Activated T-cell treated with anti-CD3 and anti-CD28 coated beads, Interleukin-2, amount 50 U/mL, for 4 hours (primary cell): ENCODE measurements at regions not wholly inside any gene's neighbourhood (a gene's known extent, or its start where the extent isn't known, plus 50 kb on each side); places are given as distances from the start of the nearest gene placed in this dataset.
A peak's percentile ranks its signal among the peaks of the same experiment; 100 is the strongest.
"Not testable (repeated sequence)": the region's sequence is repeated elsewhere in the genome, so short reads cannot be mapped to it uniquely, and the experiment has no call there.

Experiments
- ATAC-seq, 2 donors: fragments of 200-7000 bp; cut with Tn5 transposase; one replicate each; pipeline ENCODE4 v1.10.0; 2021
- DNase-seq: peaks from one replicate; pipeline ENCODE4 v3.0.0-alpha.2; 2020
- H3K27me3 Mint-ChIP-seq: one replicate; pipeline ENCODE4 v1.8.0; 2021; ENCODE audit warnings: low read depth, mixed read lengths
- H3K36me3 Mint-ChIP-seq: one replicate; pipeline ENCODE4 v1.8.0; 2022; ENCODE audit warnings: mixed read lengths; ENCODE audit not compliant: insufficient read depth
- H3K4me1 Mint-ChIP-seq: one replicate; pipeline ENCODE4 v1.8.0; 2021; ENCODE audit warnings: low read depth, mixed read lengths
- H3K4me3 Mint-ChIP-seq: one replicate; pipeline ENCODE4 v1.8.0; 2021; ENCODE audit warnings: mild to moderate bottlenecking, moderate library complexity, mixed read lengths
- H3K9me3 Mint-ChIP-seq: one replicate; pipeline ENCODE4 v1.8.0; 2021; ENCODE audit warnings: mixed read lengths

DNA sequence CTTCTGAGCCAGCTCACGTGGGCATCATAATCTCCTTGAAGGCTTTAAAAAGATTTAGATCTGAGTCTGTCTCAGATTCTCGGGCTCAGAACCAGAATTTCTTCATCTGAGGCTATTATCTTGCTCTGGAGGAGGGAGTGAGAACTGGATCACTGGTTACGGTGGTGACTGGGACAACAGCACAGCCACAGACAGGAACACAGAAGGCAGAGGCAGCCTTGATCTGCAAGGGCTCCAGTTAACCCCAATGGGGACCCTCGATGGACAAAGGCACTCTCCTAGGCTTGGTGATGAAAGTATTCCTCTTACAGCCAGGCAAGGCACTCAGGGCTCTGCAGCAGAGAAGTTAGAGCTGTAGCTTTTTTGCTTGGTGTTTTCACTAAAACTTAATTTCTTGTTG, 87.7 kb upstream of the POTEM start:
- not testable (repeated sequence) for H3K4me3 Mint-ChIP-seq, ATAC-seq, DNase-seq, H3K4me1 Mint-ChIP-seq, H3K36me3 Mint-ChIP-seq, H3K27me3 Mint-ChIP-seq, H3K9me3 Mint-ChIP-seq

DNA sequence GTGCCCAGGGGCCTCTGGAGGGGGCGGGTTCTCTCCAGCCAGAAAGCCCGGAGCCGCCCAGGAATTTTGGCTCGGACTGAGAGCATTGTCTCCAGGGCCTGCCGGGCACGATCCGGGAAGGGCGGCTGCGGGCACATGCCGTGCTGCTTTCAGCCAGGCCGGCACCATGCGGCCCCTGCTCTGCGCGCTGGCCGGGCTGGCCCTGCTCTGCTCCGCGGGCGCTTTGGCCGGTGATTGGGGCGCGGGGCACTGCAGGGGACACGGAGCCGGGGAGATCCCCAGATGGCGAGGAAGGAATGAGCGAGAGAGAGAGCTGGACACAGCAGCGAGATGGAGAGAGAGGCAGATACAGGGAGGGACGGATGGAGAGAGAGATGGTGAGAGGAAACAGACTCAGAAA, 86.7 kb upstream of the POTEM start:
- not testable (repeated sequence) for H3K27me3 Mint-ChIP-seq, H3K4me1 Mint-ChIP-seq, ATAC-seq, H3K4me3 Mint-ChIP-seq, H3K36me3 Mint-ChIP-seq, H3K9me3 Mint-ChIP-seq, DNase-seq

DNA sequence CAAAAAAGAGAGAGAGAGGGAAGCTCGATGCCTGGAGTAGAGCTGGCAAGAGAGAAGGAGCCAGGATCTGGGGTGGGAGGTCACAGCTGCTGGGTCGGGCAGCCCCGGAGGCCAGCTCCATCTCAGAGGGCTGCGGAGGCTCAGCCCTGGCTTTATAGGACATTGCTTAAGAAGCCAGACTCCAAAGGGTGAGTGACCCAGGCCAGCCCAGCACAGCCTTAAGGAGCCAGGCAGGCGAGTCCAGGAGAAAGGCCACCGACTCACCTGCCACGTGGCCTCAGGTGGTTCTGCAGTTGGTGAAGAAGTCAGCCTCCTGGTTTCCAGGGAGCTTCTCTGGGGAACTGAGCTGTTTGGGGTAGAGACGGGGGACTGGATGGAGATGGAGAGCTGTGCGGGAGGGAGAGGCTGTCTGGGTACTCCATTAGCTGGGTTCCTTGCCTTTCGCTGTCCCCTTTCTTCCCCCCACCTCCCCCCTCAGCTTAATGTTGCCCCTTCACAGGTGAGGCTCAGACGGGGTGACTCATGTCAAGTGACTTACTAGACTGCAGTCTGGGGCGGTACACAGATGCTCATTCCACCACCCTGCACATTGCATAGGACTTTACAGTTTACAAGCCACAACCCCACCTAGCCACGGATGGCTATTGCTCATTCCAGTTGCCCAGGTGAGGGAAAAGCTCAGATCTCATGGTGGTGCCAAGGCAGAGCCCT, 85.9 kb upstream of the POTEM start:
- not testable (repeated sequence) for H3K4me1 Mint-ChIP-seq, H3K9me3 Mint-ChIP-seq, H3K36me3 Mint-ChIP-seq, ATAC-seq, H3K27me3 Mint-ChIP-seq, H3K4me3 Mint-ChIP-seq, DNase-seq

DNA sequence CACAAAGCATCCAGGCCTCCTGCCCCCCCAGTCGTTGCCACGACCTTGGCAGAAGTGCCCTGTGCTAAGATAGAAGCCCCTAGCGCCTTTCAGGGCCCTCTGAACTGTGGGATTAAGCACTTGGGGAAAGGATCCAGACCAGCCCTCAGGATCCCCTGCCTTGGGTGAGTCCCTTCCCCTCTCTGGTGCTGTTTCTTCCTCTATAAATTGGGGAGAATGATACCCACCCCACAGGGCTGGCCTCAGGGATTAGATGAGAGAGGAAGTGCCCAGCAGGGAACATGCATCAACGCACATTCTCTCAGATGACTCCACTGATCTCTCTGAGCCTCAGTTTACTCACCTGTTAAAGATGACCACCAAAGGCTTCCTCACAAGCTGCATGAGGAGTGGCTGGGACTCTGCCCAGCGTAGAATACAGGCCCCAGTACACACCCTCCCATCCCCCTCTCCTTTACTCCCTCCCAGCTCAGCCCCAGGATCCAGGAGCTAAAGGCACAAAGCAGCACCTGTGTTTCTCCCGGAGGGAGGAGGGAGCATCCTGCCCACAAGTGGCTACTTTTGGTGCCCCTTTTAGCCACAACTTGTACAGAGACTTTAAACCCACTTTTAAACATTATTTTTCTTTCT, 85.3 kb upstream of the POTEM start:
- DNase-seq, H3K4me1 Mint-ChIP-seq, H3K4me3 Mint-ChIP-seq, H3K27me3 Mint-ChIP-seq, H3K9me3 Mint-ChIP-seq, H3K36me3 Mint-ChIP-seq: not testable (repeated sequence)
- ATAC-seq = peak in 1 of 2 donors; percentile 32

DNA sequence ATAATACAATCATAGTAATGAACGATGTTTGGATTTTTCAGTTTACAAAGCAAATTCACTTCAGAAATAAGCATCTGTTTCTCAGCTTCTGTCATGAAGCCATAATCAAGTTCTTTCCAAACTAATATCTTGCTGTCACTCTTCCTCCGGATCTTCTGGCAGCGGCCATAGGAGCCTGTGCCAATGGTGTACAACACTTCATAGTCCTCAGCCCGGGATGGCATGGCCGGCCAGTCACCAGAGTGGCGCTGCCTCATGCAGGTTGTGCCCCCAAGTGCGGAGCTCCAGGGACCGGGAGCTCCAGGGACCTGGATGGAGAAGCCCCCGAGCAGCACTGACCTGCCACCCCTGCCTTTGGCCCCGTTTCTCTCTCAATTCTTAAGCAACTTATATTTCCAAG, 77.0 kb upstream of the POTEM start:
- H3K4me3 Mint-ChIP-seq = not testable (repeated sequence)

DNA sequence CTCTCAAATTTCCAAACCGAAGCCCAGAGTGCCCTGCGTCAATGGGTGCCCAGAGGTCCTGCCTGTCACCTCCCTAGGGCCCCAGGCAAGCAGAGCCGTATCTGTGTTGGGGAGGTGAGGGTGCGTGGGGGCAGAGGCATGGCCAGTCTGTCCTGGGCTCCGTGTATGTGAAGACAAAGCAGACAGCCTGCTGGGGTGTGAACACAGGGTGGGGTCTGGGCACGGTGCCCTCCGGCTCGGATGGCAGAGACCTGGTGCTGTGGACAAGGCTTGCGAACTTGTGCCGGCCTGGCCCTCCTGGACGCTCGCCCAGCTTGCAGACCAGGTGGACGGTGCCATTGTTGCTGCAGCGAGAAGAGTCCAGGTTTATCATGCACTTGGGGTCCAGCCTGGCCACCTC, 53.4 kb upstream of the POTEM start:
- not testable (repeated sequence) for H3K4me1 Mint-ChIP-seq, H3K27me3 Mint-ChIP-seq, H3K9me3 Mint-ChIP-seq, DNase-seq, ATAC-seq, H3K36me3 Mint-ChIP-seq, H3K4me3 Mint-ChIP-seq

More for the DNA sequence above, 77.0 kb upstream of the POTEM start:
- H3K9me3 Mint-ChIP-seq, H3K4me1 Mint-ChIP-seq, DNase-seq, H3K36me3 Mint-ChIP-seq, H3K27me3 Mint-ChIP-seq, ATAC-seq: not testable (repeated sequence)

DNA sequence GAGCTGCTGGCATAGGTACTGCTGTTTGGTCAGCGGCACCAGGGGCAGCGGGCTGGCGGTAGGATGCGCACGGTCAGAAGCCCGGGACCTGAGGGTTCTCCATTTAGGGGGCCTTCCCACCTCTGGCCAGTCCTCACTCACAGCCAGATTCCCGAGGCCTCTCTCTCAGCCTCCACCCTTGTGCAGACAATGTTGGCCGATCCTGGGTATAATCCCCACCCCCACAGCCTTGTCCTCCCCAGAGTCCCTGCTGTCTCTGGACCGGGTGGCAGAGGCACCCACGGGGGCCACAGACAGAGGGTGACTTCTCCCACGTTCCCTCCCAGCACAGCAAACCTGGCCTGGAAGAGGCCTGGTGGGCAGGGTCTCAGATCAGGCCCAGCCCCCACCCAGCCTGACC, 52.7 kb upstream of the POTEM start:
- not testable (repeated sequence) for H3K9me3 Mint-ChIP-seq, DNase-seq

More for the DNA sequence above, 52.7 kb upstream of the POTEM start:
- peak; percentile 15 to 18 for ATAC-seq
- H3K36me3 Mint-ChIP-seq, H3K27me3 Mint-ChIP-seq, H3K4me3 Mint-ChIP-seq, H3K4me1 Mint-ChIP-seq: not testable (repeated sequence)
